ENCODE measurements at regions not wholly inside any gene's neighbourhood (a gene's known extent, or its start where the extent isn't known, plus 50 kb on each side); places are given as distances from the start of the nearest gene placed in this dataset.

DNA sequence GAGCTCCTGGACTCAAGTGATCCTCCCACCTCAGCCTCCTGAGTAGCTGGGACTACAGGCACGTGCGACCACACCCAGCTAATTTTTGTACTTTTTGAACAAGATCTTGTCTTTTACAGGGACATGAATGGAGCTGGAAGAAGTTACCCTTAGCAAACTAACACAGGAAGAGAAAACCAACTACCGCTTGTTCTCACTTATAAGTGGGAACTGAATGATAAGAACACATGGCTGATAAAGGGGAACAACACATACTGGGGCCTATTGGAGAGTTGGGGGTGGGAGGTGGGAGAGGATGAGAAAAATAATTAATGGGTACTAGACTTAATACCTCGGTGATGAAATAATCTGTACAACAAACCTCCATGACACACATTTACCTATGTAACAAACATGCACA lies 70.9 kb upstream of the INHBA start:
- peaks cover 6% of the 10 kb centered on the region for H3K27me3 Mint-ChIP-seq

DNA sequence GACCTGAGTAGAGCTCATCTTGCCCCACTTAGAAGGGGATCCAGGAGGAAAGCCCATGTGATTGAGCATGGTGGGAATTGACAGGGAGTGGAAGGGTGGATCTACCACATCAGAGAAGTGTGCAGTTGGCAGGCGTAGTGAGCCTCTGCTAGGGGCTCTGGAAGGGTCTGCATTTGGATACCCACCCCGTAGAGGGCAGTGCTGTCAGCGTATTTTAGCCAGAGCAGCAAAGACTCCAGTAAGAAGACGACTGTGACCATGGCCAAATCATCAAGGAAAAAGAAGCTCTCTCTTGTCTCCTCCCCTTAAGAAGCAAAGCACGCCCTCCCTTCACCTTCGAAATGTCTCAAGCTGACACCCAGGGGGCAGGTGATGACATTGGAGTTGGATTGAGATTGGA lies 68.8 kb upstream of the INHBA start:
- peaks cover 4% of the 10 kb centered on the region for H3K9me3 Mint-ChIP-seq
- peaks cover 6% of the 10 kb centered on the region for H3K27me3 Mint-ChIP-seq
- no peak overlapping the region for H3K27ac Mint-ChIP-seq
- H3K4me3 Mint-ChIP-seq = no peak overlapping the region
- no peak for DNase-seq
- no peaks in the 10 kb centered on the region for H3K4me1 Mint-ChIP-seq
- no peaks in the 10 kb centered on the region for H3K36me3 Mint-ChIP-seq

More for the DNA sequence above, 70.9 kb upstream of the INHBA start:
- peaks cover 3% of the 10 kb centered on the region for H3K9me3 Mint-ChIP-seq
- no peak overlapping the region for H3K27ac Mint-ChIP-seq
- H3K36me3 Mint-ChIP-seq = no peaks in the 10 kb centered on the region
- no peaks in the 10 kb centered on the region for H3K4me1 Mint-ChIP-seq
- no peak for DNase-seq
- no peak overlapping the region for H3K4me3 Mint-ChIP-seq

DNA sequence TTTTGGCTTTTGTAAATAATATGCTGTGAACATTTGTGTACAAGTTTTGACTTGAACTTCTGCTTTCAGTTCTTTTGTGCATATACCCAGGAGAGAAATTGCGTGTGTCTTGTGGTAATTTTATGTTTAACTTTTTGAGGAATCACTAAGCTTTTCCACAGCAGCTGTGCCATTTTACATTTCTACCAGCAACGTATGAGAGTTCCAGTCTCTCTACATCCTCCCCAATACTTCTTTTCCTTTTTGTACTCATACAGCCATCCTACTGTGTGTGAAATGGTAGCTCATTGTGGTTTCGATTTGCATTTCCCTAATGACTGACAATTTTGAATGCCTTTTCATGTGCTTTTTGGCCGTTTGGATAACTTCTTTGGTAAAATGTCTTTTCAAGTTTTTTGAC lies 66.3 kb upstream of the INHBA start:
- Mint-ChIP-seq H3K9me3 (peaks cover 7% of the 10 kb centered on the region), H3K36me3 (no peaks in the 10 kb centered on the region), H3K27me3 (peaks cover 10% of the 10 kb centered on the region), H3K27ac (no peak overlapping the region), H3K4me3 (no peak overlapping the region), H3K4me1 (no peaks in the 10 kb centered on the region)
- DNase-seq = no peak

DNA sequence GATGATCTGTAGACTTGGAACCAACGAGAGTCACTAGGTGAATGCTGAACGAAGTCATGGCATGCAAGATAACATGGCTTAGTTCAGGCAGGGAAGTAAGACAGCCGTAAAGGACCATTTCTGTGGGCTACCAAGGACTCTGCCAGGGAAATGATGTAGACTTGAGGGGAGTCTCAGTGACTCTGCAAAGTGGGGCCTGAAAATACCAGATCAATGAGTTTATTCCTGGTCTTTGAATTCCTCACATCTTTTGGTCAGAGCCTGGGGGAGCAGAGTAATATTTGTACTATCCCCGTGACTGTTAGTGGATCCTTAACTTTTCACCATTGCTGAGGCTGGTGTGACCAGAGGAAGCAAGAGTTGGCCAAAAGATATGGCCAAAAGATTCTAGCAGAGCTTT lies 60.7 kb upstream of the INHBA start:
- no peaks in the 10 kb centered on the region for H3K4me1 Mint-ChIP-seq
- H3K36me3 Mint-ChIP-seq = no peaks in the 10 kb centered on the region
- H3K4me3 Mint-ChIP-seq = no peak overlapping the region
- DNase-seq = no peak
- H3K27ac Mint-ChIP-seq = no peak overlapping the region
- H3K9me3 Mint-ChIP-seq = peaks cover 3% of the 10 kb centered on the region
- H3K27me3 Mint-ChIP-seq = peaks cover 4% of the 10 kb centered on the region

DNA sequence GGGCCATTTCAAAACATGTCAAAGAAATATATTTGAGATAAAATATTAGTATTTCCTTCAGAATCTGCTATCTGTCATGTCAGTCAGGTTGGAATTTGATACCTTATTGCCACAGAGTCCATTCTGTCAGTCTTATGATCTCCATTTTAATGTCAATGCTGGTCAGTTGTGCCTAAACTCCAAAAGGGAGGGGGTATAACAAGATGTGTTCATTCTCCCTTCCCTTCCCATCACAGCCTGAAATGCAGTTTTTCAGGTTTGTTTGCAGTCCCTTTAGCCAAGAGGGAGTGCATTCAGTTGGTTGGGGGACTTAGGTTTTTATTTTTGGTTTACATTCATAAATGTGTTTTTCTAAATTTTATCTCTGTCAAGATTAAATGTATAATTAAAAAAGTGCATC lies 59.8 kb upstream of the INHBA start:
- Mint-ChIP-seq H3K27me3 (peaks cover 4% of the 10 kb centered on the region), H3K27ac (no peak overlapping the region), H3K4me1 (no peaks in the 10 kb centered on the region), H3K9me3 (peaks cover 7% of the 10 kb centered on the region), H3K36me3 (no peaks in the 10 kb centered on the region), H3K4me3 (no peak overlapping the region)
- no peak for DNase-seq

DNA sequence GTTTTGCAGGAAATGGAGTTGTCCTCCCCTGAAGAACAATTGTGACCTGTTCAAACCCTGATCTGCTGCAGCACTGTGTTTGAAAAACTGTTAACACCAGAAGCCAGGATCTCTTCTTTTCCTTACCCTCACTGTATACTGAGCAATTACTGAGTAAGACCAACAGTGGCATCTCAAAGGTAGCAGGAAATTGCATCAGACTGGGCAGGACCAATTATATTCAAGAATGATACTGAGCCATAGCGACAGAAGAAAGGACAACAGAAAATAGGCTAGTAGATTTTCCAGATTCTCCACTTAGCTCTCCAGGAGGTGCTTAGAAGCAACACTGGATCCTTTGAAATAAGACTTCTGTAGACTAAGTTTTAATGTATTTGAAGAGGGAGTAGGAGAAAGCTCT lies 57.4 kb upstream of the INHBA start:
- Mint-ChIP-seq H3K27me3 (no peaks in the 10 kb centered on the region), H3K27ac (no peak overlapping the region), H3K9me3 (peaks cover 10% of the 10 kb centered on the region)

DNA sequence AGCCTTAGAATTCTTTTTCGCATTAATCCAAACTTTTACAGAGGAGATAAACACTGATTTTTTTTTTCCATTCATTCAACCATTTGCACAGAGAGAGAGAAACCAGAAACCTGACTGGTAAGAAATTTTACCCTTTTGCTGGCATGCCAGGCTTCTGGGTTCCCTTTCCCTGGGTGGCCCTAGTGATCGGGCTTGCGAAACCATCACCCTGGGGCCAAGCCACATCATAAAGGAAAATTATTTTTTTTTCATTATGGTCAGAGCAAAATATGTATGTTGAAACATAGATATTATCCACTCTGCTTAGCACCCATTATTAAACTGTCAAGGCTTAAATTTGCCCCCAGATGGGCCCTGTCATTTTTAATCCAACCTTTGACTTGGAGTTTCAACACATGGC lies 55.4 kb upstream of the INHBA start:
- Mint-ChIP-seq H3K4me3 (no peak overlapping the region), H3K4me1 (no peaks in the 10 kb centered on the region), H3K9me3 (peaks cover 7% of the 10 kb centered on the region), H3K27me3 (no peaks in the 10 kb centered on the region), H3K27ac (no peak overlapping the region), H3K36me3 (no peaks in the 10 kb centered on the region)
- DNase-seq = no peak

More for the DNA sequence above, 57.4 kb upstream of the INHBA start:
- Mint-ChIP-seq H3K4me3 (no peak overlapping the region), H3K4me1 (no peaks in the 10 kb centered on the region), H3K36me3 (no peaks in the 10 kb centered on the region)
- no peak for DNase-seq

DNA sequence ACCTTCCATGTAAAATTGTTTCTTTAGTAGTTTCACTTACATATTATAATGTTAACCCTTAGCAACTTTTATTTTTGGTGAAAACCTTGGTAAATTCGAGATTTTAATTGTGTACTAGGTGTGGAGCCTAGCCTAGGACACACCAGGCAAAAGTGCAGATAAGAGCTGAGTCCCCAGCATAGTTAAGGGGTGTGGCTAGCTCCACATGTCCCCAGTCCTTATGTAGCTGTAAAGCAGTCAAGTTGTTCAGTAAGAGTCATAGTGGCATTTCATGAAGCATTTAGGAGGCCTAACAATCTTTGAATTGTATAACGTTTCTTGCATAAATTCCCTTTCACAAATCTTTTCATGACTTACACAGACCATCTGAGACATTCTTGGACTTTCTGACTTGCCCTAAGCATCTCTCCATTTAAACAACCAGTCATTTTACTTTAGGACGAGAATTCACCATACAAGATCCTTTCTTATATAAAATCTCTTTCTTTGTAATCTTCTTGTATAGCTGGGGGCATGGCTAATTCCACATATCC lies 53.8 kb upstream of the INHBA start:
- Mint-ChIP-seq H3K4me3 (no peak overlapping the region), H3K4me1 (no peaks in the 10 kb centered on the region), H3K27ac (no peak overlapping the region), H3K27me3 (peaks cover 5% of the 10 kb centered on the region), H3K9me3 (peaks cover 7% of the 10 kb centered on the region), H3K36me3 (no peaks in the 10 kb centered on the region)
- DNase-seq = no peak

DNA sequence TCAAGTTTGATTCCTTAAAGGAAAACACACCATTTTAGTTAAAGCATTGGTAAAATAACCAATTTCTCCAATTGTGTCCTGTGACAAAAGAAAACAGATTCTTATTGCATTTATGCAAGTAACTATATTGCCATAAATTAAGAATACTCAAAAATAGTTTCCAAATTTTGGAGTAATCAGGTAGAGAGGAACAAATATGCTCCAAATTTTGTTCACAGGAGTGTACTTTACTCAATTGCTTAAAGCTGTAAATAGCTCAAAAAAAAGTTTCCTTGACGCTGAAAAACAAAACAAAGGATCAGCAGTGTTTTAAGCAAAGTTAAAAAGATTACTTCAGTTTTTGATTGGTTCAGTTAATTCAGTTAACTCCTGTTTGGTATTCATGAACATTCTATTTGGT lies 52.2 kb upstream of the INHBA start:
- H3K9me3 Mint-ChIP-seq = peaks cover 7% of the 10 kb centered on the region
- no peak overlapping the region for H3K4me3 Mint-ChIP-seq
- no peak for DNase-seq
- H3K27ac Mint-ChIP-seq = no peak overlapping the region
- no peaks in the 10 kb centered on the region for H3K4me1 Mint-ChIP-seq
- H3K27me3 Mint-ChIP-seq = peaks cover 6% of the 10 kb centered on the region
- no peaks in the 10 kb centered on the region for H3K36me3 Mint-ChIP-seq

DNA sequence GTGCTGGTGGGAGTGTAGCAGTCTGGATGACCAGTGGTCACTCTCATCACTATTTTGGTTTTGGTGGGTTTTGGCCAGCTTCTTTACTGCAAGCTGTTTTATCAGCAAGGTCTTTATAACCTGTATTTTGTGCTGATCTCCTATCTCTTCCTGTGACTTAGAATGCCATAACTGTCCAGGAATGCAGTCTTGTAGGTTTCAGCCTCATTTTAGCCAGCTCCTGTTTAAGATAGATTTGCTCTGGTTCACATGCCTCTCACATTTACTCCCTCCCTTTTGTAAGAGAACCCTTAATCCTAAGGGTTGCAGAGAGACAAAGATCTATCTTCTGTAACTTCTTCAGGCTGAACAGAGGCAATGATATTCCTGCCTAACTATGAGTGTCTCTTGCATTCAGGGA lies 51.2 kb upstream of the INHBA start:
- peaks cover 7% of the 10 kb centered on the region for H3K9me3 Mint-ChIP-seq

More for the DNA sequence above, 51.2 kb upstream of the INHBA start:
- DNase-seq = no peak
- H3K27ac Mint-ChIP-seq = no peak overlapping the region
- no peaks in the 10 kb centered on the region for H3K4me1 Mint-ChIP-seq
- no peaks in the 10 kb centered on the region for H3K36me3 Mint-ChIP-seq
- H3K4me3 Mint-ChIP-seq = no peak overlapping the region
- H3K27me3 Mint-ChIP-seq = peaks cover 8% of the 10 kb centered on the region

Measured in activated naive CD8-positive, alpha-beta T cell treated with anti-CD3 and anti-CD28 coated beads for 36 hours (primary cell).